PC-9 (cell line): ENCODE measurements at regions not wholly inside any gene's neighbourhood (a gene's known extent, or its start where the extent isn't known, plus 50 kb on each side); places are given as distances from the start of the nearest gene placed in this dataset.
"Not testable (repeated sequence)": the region's sequence is repeated elsewhere in the genome, so short reads cannot be mapped to it uniquely, and the experiment has no call there.

Experiments
- BruUV-seq: library from RNA; stranded (reverse); fragments of 400-500 nt; replicated peaks from 2 replicates; lab custom pipeline; 2021; lab: Mats Ljungman, UMichigan
- CTCF ChIA-PET: fragments of 300-600 bp; sonication (Branson Sonifier 250); formaldehyde crosslinking; loops from one replicate; lab custom pipeline; 2022; ENCODE audit warnings: antibody characterized with exemption; lab: Charles Lee
- POLR2A ChIA-PET: fragments of 300-600 bp; sonication (Branson Sonifier 250); formaldehyde crosslinking; loops from one replicate; lab custom pipeline; 2022; ENCODE audit warnings: antibody characterized with exemption; ENCODE audit not compliant: unreplicated experiment; lab: Charles Lee
- DNase-seq, 2 experiments: peaks; one replicate each; pipeline versions ENCODE4 v3.0.0 to v3.0.0-alpha.2; 2015 to 2022; ENCODE audit warnings: mixed read lengths in 1 of 2
- H2AFZ ChIP-seq: fragments of 200-600 bp; sonication (generic); 2 replicates; pipeline ENCODE4 v1.8.1; 2017; ENCODE audit warnings: antibody characterized with exemption
- H3F3A ChIP-seq: fragments of 200-600 bp; sonication (generic); 2 replicates; pipeline ENCODE4 v1.8.1; 2017; ENCODE audit warnings: antibody characterized with exemption, mild to moderate bottlenecking, low read depth; ENCODE audit not compliant: insufficient read depth
- H3K27ac ChIP-seq: fragments of 200-600 bp; sonication (generic); 2 replicates; pipeline ENCODE4 v1.6.1; 2016; ENCODE audit warnings: mixed run types
- H3K27me3 ChIP-seq: fragments of 200-600 bp; sonication (generic); 2 replicates; pipeline ENCODE4 v1.6.1; 2016; ENCODE audit warnings: low read depth, mixed run types; ENCODE audit not compliant: insufficient read depth
- H3K36me3 ChIP-seq: fragments of 200-600 bp; sonication (generic); 2 replicates; pipeline ENCODE4 v1.6.1; 2016; ENCODE audit warnings: low read depth, mixed run types
- H3K4me1 ChIP-seq: fragments of 200-600 bp; sonication (generic); replicated peaks from 2 replicates; pipeline ENCODE4 v1.6.1; 2016; ENCODE audit warnings: mixed run types; ENCODE audit not compliant: insufficient read depth
- H3K4me2 ChIP-seq: fragments of 200-600 bp; sonication (generic); 2 replicates; pipeline ENCODE4 v1.6.1; 2017; ENCODE audit warnings: mixed run types
- H3K4me3 ChIP-seq: fragments of 200-600 bp; sonication (generic); 2 replicates; pipeline ENCODE4 v1.6.1; 2016; ENCODE audit warnings: mixed run types
- H3K79me2 ChIP-seq: fragments of 200-600 bp; sonication (generic); 2 replicates; pipeline ENCODE4 v1.6.1; 2017; ENCODE audit warnings: low read depth, mixed run types
- H3K9me2 ChIP-seq: fragments of 200-600 bp; sonication (generic); 2 replicates; pipeline ENCODE4 v1.8.1; 2017; ENCODE audit warnings: mild to moderate bottlenecking; ENCODE audit not compliant: insufficient read depth
- H3K9me3 ChIP-seq: fragments of 200-600 bp; sonication (generic); 2 replicates; pipeline ENCODE4 v1.8.1; 2016; ENCODE audit warnings: low read depth; ENCODE audit not compliant: insufficient read depth
- H4K20me1 ChIP-seq: fragments of 200-600 bp; sonication (generic); 2 replicates; pipeline ENCODE4 v1.8.1; 2017; ENCODE audit not compliant: insufficient read depth
- EZH2 ChIP-seq: fragments of 200-600 bp; sonication (generic); IDR thresholded peaks from 2 replicates; pipeline ENCODE4 v1.8.0; 2017; ENCODE audit warnings: antibody characterized with exemption, low read depth
- intact Hi-C: fragments of 100-400 bp; cut with micrococcal nuclease; formaldehyde crosslinking; loops from one replicate; pipeline ENCODE4 v1.10.0; 2022; ENCODE audit not compliant: unreplicated experiment
- TF ChIP-seq, protein P1 (sequence below): fragments of 200-600 bp; sonication (generic); conservative IDR thresholded peaks from 2 replicates; pipeline ENCODE4 v1.6.1; 2017; ENCODE audit warnings: mixed run types, antibody characterized with exemption, mild to moderate bottlenecking, moderate library complexity

DNA sequence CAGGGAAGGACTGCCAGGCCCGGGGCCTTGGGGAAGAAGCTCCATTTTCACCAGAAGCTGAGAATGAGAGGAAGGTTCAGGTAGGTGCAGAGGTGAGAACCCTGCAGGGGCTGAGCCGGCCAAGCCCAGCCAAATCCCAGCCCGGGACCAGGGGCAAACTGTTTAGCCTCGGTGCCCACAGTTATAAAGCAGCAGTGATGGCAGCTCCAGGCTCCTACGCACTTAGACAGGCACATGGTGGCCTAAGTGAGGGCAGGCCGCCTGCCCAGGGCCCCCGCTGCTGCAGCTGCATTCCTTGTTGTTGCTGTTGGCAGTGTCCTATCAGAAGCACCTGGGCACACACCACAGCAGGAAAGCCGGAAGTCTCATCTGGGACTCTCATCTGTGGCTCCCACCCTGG, 159.9 kb upstream of the FOXD4L5 start:
- ChIA-PET CTCF (no interaction called here), POLR2A (no interaction called here)
- H3K4me1 ChIP-seq = no peaks in the 10 kb centered on the region
- no peak overlapping the region for H3K4me2 ChIP-seq
- H3F3A ChIP-seq = no peaks in the 10 kb centered on the region
- no TSS peak for BruUV-seq
- no peaks in the 10 kb centered on the region for H3K27me3 ChIP-seq
- no peak for DNase-seq
- no peaks in the 10 kb centered on the region for H3K79me2 ChIP-seq
- H3K9me3 ChIP-seq = no peaks in the 10 kb centered on the region
- no peaks in the 10 kb centered on the region for H4K20me1 ChIP-seq
- no peak overlapping the region for H3K27ac ChIP-seq
- no peak overlapping the region for H3K4me3 ChIP-seq
- H3K36me3 ChIP-seq = no peaks in the 10 kb centered on the region
- TF ChIP-seq, protein P1, sequence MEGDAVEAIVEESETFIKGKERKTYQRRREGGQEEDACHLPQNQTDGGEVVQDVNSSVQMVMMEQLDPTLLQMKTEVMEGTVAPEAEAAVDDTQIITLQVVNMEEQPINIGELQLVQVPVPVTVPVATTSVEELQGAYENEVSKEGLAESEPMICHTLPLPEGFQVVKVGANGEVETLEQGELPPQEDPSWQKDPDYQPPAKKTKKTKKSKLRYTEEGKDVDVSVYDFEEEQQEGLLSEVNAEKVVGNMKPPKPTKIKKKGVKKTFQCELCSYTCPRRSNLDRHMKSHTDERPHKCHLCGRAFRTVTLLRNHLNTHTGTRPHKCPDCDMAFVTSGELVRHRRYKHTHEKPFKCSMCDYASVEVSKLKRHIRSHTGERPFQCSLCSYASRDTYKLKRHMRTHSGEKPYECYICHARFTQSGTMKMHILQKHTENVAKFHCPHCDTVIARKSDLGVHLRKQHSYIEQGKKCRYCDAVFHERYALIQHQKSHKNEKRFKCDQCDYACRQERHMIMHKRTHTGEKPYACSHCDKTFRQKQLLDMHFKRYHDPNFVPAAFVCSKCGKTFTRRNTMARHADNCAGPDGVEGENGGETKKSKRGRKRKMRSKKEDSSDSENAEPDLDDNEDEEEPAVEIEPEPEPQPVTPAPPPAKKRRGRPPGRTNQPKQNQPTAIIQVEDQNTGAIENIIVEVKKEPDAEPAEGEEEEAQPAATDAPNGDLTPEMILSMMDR = no peak
- TF ChIP-seq EZH2 = no peak
- H3K9me2 ChIP-seq = no peaks in the 10 kb centered on the region
- H2AFZ ChIP-seq = no peak overlapping the region
- intact Hi-C loops = no loop called here

DNA sequence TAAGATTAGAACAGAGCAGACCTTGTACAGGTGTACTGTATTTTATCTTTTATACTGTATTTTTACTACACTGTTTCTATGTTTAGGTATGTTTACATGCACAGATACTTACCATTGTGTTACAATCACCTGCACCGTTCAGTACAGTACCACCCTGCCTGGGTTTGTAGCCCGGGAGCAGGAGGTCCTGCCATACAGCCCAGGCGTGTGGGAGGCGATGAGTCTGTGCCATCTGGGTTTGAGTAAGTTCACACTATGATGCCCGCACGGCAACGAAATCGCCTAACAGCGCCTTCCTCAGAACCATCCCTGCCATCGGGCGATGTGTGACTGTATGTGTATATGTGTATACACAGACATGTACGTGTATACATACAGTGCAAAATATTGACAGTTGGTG, 157.1 kb upstream of the FOXD4L5 start:
- BruUV-seq, H3K9me3 ChIP-seq, CTCF ChIA-PET, H3K9me2 ChIP-seq, POLR2A ChIA-PET, H3F3A ChIP-seq, H4K20me1 ChIP-seq, H3K4me2 ChIP-seq, H3K79me2 ChIP-seq, H3K27me3 ChIP-seq, H3K27ac ChIP-seq, H3K4me3 ChIP-seq, DNase-seq, H2AFZ ChIP-seq, intact Hi-C loops, H3K4me1 ChIP-seq, H3K36me3 ChIP-seq: not testable (repeated sequence)

DNA sequence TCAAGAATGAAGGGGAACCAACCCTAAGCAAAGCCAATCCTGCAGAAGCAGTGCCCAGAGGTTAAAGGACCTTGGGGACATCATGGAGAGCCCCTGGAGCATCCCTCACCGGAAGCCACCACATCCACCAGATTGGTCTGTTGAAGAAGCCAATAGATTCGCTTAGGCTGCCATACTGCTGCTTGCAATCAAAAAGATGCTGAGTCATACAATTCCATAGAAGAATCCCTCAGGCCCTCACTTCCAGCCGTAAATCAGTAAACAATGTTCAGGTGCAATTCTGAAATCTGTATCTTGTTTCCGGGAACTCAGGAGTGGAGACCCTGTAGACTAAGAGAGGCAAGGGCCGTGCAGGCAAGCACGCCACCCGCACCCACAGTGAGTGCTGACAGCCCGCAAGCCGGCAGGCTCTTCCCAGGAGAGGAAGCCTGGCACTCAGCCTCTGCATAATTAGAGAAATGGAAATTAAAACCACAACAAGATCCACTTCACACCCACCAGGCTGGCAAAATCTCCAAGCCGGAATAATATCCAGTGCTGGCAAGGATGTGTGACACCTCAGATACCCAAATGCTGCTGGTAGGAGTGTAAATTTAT, 156.4 kb upstream of the FOXD4L5 start:
- BruUV-seq, CTCF ChIA-PET, POLR2A ChIA-PET: not testable (repeated sequence)

DNA sequence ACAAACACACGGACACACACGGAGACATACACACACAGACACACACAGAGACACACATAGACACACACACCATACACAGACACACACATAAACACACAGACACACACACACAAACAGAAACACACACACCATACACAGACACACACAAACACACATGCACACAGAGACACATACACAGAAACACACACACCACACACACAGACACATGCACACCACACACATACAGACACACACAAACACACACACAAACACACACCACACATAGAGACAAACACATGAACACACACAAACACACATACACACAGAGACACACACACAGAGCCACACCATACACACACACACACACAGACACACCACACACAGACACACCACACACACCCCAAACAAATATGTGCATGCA, 152.7 kb upstream of the FOXD4L5 start:
- H2AFZ ChIP-seq = no peak overlapping the region
- ChIA-PET CTCF (no interaction called here), POLR2A (no interaction called here)
- intact Hi-C loops = no loop called here
- H3K27me3 ChIP-seq = no peaks in the 10 kb centered on the region
- no peaks in the 10 kb centered on the region for H3K79me2 ChIP-seq
- no peak for TF ChIP-seq EZH2
- TF ChIP-seq, protein P1 = no peak
- BruUV-seq = no TSS peak
- DNase-seq = no peak
- H3K4me1 ChIP-seq = no peaks in the 10 kb centered on the region
- peaks cover 4% of the 10 kb centered on the region; the same call in 1 of the 2 replicates for H3K9me3 ChIP-seq
- no peaks in the 10 kb centered on the region for H4K20me1 ChIP-seq
- no peaks in the 10 kb centered on the region for H3K9me2 ChIP-seq
- no peak overlapping the region for H3K4me2 ChIP-seq
- H3F3A ChIP-seq = peaks cover 5% of the 10 kb centered on the region
- H3K4me3 ChIP-seq = no peak overlapping the region
- H3K36me3 ChIP-seq = no peaks in the 10 kb centered on the region
- no peak overlapping the region for H3K27ac ChIP-seq

More for the DNA sequence above, 156.4 kb upstream of the FOXD4L5 start:
- H3K4me2 ChIP-seq, H3K27ac ChIP-seq, H3K79me2 ChIP-seq, H3K4me1 ChIP-seq, H4K20me1 ChIP-seq, H3K9me2 ChIP-seq, H3K36me3 ChIP-seq, H3K4me3 ChIP-seq, H3F3A ChIP-seq, H2AFZ ChIP-seq, intact Hi-C loops, H3K27me3 ChIP-seq, DNase-seq, H3K9me3 ChIP-seq: not testable (repeated sequence)
